Thoracic aorta (tissue), 2 donors: ENCODE measurements at regions not wholly inside any gene's neighbourhood (a gene's known extent, or its start where the extent isn't known, plus 50 kb on each side); places are given as distances from the start of the nearest gene placed in this dataset.

ENCODE experiments used
- ATAC-seq: fragments of 150-250 bp; one replicate; pipeline ENCODE4 v1.8.0; 2017; ENCODE audit warnings: low read depth; ENCODE audit not compliant: insufficient number of reproducible peaks, low FRiP score
- DNase-seq: peaks from one replicate; pipeline ENCODE4 v3.0.0-alpha.2; 2020; ENCODE audit warnings: low spot score
- H3K27ac ChIP-seq, 2 donors: fragments of 200-600 bp; sonication (generic); 1 replicate in 1 of 2; 2 replicates in 1 of 2; pipeline ENCODE4 v1.5.1; 2016; ENCODE audit warnings: mild to moderate bottlenecking in 2 of 2, moderate library complexity in 2 of 2
- H3K27me3 ChIP-seq: fragments of 200-600 bp; sonication (generic); replicated peaks from 2 replicates; pipeline ENCODE4 v1.6.0; 2016; ENCODE audit warnings: mild to moderate bottlenecking; ENCODE audit not compliant: insufficient read depth
- H3K36me3 ChIP-seq: fragments of 200-600 bp; sonication (generic); one replicate; pipeline ENCODE4 v1.5.1; 2016
- H3K4me1 ChIP-seq, 2 donors: fragments of 200-600 bp; sonication (generic); 1 replicate in 1 of 2; 2 replicates in 1 of 2; pipeline versions ENCODE4 v1.5.1 to v1.6.0; 2016; ENCODE audit warnings: low read depth in 2 of 2, mild to moderate bottlenecking in 1 of 2; ENCODE audit not compliant: control insufficient read depth in 1 of 2
- H3K4me3 ChIP-seq: fragments of 200-600 bp; sonication (generic); 2 replicates; pipeline ENCODE4 v1.5.1; 2016; ENCODE audit warnings: mild to moderate bottlenecking
- H3K9me3 ChIP-seq: fragments of 200-600 bp; sonication (generic); 2 replicates; pipeline ENCODE4 v1.5.1; 2016
- CTCF ChIP-seq: fragments of 200-600 bp; sonication (generic); IDR thresholded peaks from one replicate; pipeline ENCODE4 v1.5.1; 2019; ENCODE audit warnings: antibody characterized with exemption

DNA sequence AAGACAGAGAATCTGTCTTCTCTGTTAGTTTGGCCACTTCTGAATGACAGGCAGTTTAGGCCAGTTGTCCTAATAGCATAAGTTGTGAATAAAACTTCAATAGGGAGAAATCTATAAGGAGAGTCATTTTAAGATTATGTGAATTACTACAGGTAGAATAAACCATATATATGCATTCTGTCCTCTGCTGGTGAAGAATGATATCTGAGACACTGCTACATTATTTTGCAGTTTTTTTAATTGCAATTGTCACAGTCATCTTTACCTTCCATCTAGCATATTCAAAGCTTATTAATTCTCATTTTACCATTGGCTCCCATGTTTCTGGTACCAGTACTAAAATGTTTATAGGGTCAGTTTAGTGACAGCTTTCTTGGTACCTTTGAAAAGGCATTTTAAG is 519.6 kb upstream of the DEPDC1 start:
- DNase-seq: no peak
- Histone ChIP-seq H3K9me3 (peaks cover 3% of the 10 kb centered on the region), H3K4me1 (peaks cover 0 to 16% of the 10 kb centered on the region in 2 donors), H3K27me3 (no peaks in the 10 kb centered on the region), H3K36me3 (no peaks in the 10 kb centered on the region), H3K27ac (no peak overlapping the region), H3K4me3 (no peak overlapping the region)
- TF ChIP-seq CTCF: no peak
- no peak for ATAC-seq

DNA sequence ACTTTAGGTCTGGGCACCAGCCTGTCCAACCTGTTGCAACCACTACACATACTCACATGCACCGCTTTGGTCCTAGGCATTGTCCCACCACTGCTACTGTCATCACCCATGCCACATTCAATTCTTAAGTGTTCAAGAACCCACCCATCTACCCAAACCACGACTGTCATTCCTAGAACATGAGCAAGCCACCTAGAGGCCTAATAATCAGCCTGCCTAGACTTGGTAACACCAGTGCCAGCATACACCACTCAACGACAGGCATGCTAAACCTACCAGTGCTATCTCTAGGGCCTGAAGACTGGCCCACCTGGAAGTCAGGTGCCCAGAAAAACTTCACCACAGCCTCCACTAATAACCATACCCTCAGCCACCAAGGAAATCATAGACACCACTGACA is 532.8 kb upstream of the DEPDC1 start:
- Histone ChIP-seq H3K4me1 (no peaks in the 10 kb centered on the region), H3K36me3 (no peaks in the 10 kb centered on the region), H3K9me3 (peaks cover 6% of the 10 kb centered on the region), H3K4me3 (no peak overlapping the region), H3K27me3 (no peaks in the 10 kb centered on the region), H3K27ac (no peak overlapping the region)
- TF ChIP-seq CTCF: no peak
- no peak for ATAC-seq
- no peak for DNase-seq

DNA sequence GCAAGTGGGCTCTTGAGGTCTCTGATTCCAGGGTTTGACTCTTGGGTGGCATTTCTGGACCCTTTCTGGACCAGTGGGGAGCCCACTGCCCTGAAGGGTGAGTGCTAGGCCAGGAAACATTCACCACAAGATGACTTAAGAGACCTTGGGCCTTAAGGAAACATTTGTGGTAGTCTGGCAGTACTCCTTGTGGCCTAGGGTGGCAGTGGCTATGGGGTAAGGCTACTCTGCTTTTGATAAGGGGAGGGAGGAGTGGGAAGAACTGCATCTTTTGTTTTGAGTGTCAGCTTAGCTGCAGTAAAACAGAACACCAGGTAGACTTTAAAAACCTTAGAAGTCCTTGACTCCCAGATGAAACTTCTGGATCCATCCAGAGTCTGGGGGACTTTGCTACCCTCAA is 529.3 kb upstream of the LRRC7 start:
- no peak for ATAC-seq

DNA sequence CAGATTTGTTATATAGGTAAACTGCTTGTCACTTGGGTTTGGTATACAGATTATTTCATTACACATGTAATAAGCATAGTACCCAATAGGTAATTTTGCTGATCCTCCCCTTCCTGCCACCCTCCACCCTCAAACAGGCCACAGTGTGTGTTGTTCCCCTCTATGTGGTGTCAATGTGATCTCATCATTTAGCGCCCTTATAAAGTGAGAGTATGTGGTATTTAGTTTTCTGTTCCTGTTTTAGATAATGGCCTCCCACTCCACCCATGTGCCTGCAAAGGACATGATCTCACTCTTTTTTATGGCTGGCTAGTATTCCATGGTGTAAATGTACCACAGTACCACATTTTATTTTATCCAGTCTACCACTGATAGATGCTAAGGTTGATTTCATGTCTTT is 522.1 kb upstream of the LRRC7 start:
- H3K9me3 ChIP-seq: no peaks in the 10 kb centered on the region
- no peak overlapping the region for H3K27ac ChIP-seq
- TF ChIP-seq CTCF: no peak
- ATAC-seq: no peak
- H3K36me3 ChIP-seq: no peaks in the 10 kb centered on the region
- H3K27me3 ChIP-seq: no peaks in the 10 kb centered on the region
- no peaks in the 10 kb centered on the region for H3K4me1 ChIP-seq
- H3K4me3 ChIP-seq: no peak overlapping the region
- no peak for DNase-seq

More for the DNA sequence above, 529.3 kb upstream of the LRRC7 start:
- no peak for DNase-seq
- no peaks in the 10 kb centered on the region for H3K4me1 ChIP-seq
- no peaks in the 10 kb centered on the region for H3K36me3 ChIP-seq
- H3K9me3 ChIP-seq: peaks cover 8% of the 10 kb centered on the region
- no peak overlapping the region for H3K27ac ChIP-seq
- no peaks in the 10 kb centered on the region for H3K27me3 ChIP-seq
- TF ChIP-seq CTCF: no peak
- no peak overlapping the region for H3K4me3 ChIP-seq

GRCh38 chr1:69055194-69055593 is 512.5 kb upstream of the LRRC7 start:
- ATAC-seq: no peak

More at GRCh38 chr1:69055194-69055593, 512.5 kb upstream of the LRRC7 start:
- no peak overlapping the region for H3K4me3 ChIP-seq
- H3K9me3 ChIP-seq: no peaks in the 10 kb centered on the region
- H3K27ac ChIP-seq: no peak overlapping the region
- no peak for TF ChIP-seq CTCF
- no peaks in the 10 kb centered on the region for H3K4me1 ChIP-seq
- no peak for DNase-seq
- H3K36me3 ChIP-seq: no peaks in the 10 kb centered on the region
- H3K27me3 ChIP-seq: no peaks in the 10 kb centered on the region
